Tongue (tissue), 1 donor: ENCODE measurements at regions not wholly inside any gene's neighbourhood (a gene's known extent, or its start where the extent isn't known, plus 50 kb on each side); places are given as distances from the start of the nearest gene placed in this dataset.

ENCODE experiments used
- DNase-seq: peaks from one replicate; pipeline ENCODE4 v3.0.0-alpha.2; 2015

DNA sequence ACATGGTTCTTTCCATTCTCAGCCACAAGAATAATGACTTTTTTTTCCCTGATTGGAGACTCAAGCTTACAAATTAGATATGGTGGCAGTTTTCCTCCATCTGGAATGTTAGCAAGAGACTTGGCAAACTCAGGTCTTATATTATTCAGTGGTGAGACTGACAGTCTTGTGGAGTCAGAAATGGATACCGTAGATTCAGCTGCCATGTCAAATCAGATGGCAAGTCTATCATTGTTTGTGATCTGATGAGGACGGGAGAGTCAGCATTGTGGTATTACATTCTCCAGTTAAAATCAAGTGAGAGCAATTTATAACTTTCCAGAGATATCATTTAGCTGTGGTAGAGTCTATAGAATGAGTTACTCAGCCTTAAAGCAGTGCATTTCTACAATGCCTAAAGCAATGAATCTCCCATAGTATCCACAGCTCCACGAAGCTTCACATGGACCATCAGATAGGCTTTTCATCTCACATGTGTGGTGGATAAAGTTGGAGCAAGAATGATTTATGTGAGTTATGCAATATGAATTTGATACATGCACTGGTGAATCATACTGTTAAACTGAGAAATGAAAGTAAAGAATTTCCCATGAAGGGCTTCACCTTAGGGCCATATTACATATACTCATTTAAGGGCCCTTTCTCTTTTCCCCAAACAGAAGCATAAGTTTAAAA, 430.6 kb downstream of the ZNF608 start:
- DNase-seq: no peak

- DNase-seq: peak; percentile 50
Observed at GRCh38 chr5:124310453-124310852, 436.0 kb downstream of the ZNF608 start.

- no peak for DNase-seq
Observed at GRCh38 chr5:124309241-124309980, 437.0 kb downstream of the ZNF608 start.

DNA sequence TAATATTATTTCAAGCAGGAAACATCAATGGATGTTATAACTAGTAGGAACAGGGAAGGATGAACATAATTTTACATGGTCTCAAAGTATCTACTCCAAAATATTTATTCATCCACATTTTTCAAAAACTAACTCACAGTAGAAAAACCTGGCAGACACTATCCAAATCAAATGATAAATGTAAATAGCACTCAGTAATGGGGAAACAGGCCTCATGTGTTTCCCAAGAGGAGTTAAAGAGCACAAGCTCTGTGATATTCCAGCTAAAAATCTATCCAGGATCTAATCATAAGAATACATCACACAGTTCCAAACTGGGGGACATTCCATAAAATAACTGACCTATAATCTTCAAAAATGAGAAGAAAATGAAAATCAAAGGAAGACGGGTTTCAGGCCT, 443.1 kb downstream of the ZNF608 start:
- no peak for DNase-seq

DNA sequence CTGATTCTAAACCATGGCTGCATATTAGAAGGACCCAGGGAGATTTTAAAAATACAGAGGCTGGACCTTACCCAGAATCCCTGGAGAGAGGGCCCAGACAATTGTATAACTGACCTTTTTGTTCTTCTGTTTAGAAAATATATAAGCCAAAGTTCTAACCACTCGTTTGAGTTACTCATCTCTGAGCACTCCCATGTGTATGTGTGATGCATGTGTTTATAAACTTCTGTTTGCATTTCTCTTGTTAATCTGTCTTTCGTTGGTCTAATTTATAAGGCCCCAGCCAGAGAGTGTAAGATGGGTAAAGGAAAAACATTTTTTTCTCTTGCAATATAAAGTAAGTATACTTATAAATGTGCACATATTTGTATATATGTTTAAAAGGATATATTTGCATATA, 443.9 kb downstream of the ZNF608 start:
- no peak for DNase-seq

GRCh38 chr5:124301850-124302249, 444.6 kb downstream of the ZNF608 start:
- no peak for DNase-seq

DNA sequence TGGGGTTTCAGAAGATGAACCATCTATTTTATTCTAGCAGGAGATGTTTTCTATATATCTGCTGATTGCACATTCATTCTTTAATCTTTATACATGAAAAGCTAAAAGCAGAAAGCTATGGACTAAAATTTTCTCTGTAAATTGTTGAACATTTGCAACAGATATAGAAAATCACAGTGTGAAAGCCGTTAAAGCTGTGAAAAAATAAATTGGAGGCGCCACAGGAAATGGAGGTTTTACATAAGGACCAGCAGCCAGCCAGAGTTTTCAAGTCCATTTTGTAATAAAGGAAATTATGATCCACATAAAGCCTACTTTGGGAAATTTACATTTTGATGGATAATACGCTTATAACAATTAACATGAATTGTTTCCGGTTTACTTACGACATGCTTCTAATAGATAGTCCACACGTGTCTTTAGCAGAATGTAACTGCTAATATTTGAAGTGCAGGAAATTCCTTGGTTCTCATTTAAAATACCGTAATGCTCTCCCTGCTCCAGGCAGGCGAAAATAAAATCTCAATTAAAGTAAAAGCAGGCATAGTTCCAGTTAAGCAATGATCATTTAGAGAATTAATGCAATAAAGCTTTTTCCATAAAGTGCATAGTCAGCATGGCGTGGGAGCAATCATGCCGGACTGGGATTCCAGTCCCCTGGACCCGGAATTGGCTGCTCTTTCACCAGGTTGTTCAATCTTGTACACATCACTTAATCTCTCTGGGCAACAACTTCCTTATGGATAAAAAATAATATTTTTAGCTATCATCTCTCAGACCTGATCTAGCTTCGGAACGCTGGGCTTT, 445.4 kb downstream of the ZNF608 start:
- DNase-seq: no peak

DNA sequence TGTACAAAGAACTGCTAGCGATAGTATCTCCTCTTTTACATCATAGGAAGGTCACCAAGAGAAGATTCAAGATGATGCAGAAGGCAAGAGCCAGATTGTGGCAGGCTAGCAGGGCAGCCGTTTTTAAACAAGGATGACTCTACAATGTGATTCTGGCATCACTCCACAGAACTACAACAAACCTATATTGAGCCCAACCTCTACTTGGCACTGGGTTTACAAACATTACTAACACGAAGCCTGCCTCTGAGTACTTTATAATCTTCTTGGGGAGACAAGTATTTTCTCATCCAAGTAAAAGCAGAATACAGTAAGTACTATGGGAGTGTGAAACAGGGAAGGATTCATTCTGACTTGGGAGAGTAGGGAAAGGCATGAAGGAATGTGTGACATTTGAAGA, 448.6 kb downstream of the ZNF608 start:
- DNase-seq: no peak

- DNase-seq: no peak
Observed at GRCh38 chr5:124292322-124292855, 454.1 kb downstream of the ZNF608 start.

GRCh38 chr5:124289641-124290311, 456.7 kb downstream of the ZNF608 start:
- peak; percentile 82 for DNase-seq

GRCh38 chr5:124289130-124289529, 457.3 kb downstream of the ZNF608 start:
- peak; percentile 91 for DNase-seq

- no peak for DNase-seq
Observed at GRCh38 chr5:124287813-124288212, 458.6 kb downstream of the ZNF608 start.

GRCh38 chr5:124285733-124286132, 460.7 kb downstream of the ZNF608 start:
- peak; percentile 2 for DNase-seq

DNA sequence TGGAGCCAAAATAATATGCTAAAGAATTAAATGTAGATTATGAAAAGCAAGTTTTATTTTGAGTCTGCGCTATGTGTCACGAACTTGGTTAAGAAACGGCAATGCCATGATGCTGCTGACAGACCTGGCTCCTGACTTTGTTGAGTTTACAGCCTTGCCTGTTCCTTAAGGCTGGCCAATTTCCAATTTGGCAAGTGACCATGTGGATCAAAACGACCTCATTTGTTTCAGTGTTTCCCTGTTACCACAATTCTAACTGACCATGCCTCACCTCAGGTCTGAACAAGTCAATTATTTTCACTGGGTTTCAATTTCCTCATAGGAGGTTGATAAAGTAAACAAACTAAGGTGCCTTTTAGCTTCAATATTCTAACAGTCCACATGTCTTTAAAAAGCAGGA, 461.4 kb downstream of the ZNF608 start:
- peak; percentile 16 for DNase-seq

DNA sequence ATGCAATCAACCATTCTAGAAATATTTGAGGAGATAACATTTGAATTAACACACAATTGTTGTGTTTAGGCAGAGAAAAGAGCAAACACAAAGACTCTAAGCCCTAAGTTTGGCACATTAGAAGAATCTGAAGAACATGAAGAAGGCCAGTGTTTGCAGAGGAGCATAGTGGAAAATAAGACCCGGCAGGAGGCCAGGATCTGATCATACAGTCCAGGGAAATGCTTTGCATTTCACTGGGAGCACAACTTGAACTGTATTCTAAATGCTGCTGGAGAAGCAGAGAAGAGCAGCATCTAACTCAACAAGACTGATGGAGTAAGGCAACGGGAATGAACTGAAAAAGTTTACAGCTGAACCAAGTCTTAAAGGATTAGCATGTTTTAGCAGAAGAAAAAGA, 463.4 kb downstream of the ZNF608 start:
- peak; percentile 4 for DNase-seq

DNA sequence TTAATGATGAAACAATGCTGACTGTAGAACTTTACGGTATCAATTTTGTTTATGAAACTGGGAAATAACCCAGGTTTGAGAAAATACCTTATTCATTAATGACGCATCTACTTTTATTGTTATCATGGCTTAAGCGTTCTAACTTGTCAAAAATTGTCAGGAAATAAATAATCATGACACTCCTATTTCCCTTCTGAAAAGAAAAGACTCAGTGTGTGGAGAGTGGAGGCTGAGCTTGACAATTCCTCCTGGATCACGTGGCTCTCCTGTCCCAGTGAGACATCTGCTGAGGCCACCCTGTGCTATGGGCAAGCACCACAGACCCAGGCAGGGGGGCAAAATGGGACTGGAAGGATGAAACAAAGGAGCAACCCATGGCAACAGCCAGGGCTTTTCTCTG, 466.4 kb downstream of the ZNF608 start:
- DNase-seq: no peak

GRCh38 chr5:124279146-124279876, 467.1 kb downstream of the ZNF608 start:
- DNase-seq: no peak

GRCh38 chr5:124278636-124279035, 467.8 kb downstream of the ZNF608 start:
- no peak for DNase-seq

GRCh38 chr5:124277767-124278545, 468.5 kb downstream of the ZNF608 start:
- no peak for DNase-seq

- no peak for DNase-seq
Observed at GRCh38 chr5:124276166-124276565, 470.3 kb downstream of the ZNF608 start.

DNA sequence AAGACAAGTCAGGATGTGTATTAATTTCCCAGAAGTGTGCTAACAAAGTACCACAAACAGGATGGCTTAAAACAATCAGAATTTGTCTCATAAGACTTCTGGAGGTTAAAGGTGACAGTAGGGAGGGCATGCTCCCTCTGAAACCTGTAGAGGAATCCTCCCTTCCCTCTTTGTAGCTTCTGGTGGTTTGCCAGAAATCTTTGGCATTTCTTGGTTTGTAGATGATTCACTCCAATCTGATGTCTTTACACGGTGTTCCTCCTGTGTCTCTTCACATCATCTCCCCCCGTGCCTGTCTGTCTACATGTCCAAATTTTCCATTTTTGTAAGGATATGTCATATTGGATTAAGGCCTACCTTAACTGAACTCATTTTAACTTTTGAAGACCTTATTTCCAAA, 471.5 kb downstream of the ZNF608 start:
- no peak for DNase-seq
